ENCODE measurements at regions not wholly inside any gene's neighbourhood (a gene's known extent, or its start where the extent isn't known, plus 50 kb on each side); places are given as distances from the start of the nearest gene placed in this dataset.

- no peak for DNase-seq (ENCODE audit: extremely low read depth in 1 of 2, low read depth in 1 of 2)
These were observed 442.4 kb downstream of the MCTP2 start for GRCh38 chr15:94673801-94674200.

- no peak for DNase-seq (ENCODE audit: extremely low read depth in 1 of 2, low read depth in 1 of 2)
These were observed 442.9 kb downstream of the MCTP2 start for GRCh38 chr15:94674296-94674695.

GRCh38 chr15:94677202-94677790, 445.9 kb downstream of the MCTP2 start:
- DNase-seq (ENCODE audit: extremely low read depth in 1 of 2, low read depth in 1 of 2), result no peak

GRCh38 chr15:94682171-94682570, 450.8 kb downstream of the MCTP2 start:
- DNase-seq (ENCODE audit: extremely low read depth in 1 of 2, low read depth in 1 of 2), result no peak

- no peak for DNase-seq (ENCODE audit: extremely low read depth in 1 of 2, low read depth in 1 of 2)
These were observed 452.5 kb downstream of the MCTP2 start for GRCh38 chr15:94683902-94684301.

GRCh38 chr15:94691169-94691568, 459.8 kb downstream of the MCTP2 start:
- DNase-seq (ENCODE audit: extremely low read depth in 1 of 2, low read depth in 1 of 2), result no peak

- DNase-seq (ENCODE audit: extremely low read depth in 1 of 2, low read depth in 1 of 2), result no peak
These were observed 461.3 kb downstream of the MCTP2 start for GRCh38 chr15:94692710-94693109.

GRCh38 chr15:94700211-94700610, 468.9 kb downstream of the MCTP2 start:
- DNase-seq (ENCODE audit: extremely low read depth in 1 of 2, low read depth in 1 of 2), result no peak

- no peak for DNase-seq (ENCODE audit: extremely low read depth in 1 of 2, low read depth in 1 of 2)
These were observed 470.1 kb downstream of the MCTP2 start for GRCh38 chr15:94701281-94701985.

- no peak for DNase-seq (ENCODE audit: extremely low read depth in 1 of 2, low read depth in 1 of 2)
These were observed 472.2 kb downstream of the MCTP2 start for GRCh38 chr15:94703596-94703995.

- DNase-seq (ENCODE audit: extremely low read depth in 1 of 2, low read depth in 1 of 2), result no peak
These were observed 473.1 kb downstream of the MCTP2 start for GRCh38 chr15:94704421-94704820.

- no peak for DNase-seq (ENCODE audit: extremely low read depth in 1 of 2, low read depth in 1 of 2)
These were observed 473.6 kb downstream of the MCTP2 start for GRCh38 chr15:94704946-94705345.

GRCh38 chr15:94709319-94709718, 478.0 kb downstream of the MCTP2 start:
- DNase-seq (ENCODE audit: extremely low read depth in 1 of 2, low read depth in 1 of 2), result no peak

GRCh38 chr15:94722024-94722636, 490.8 kb downstream of the MCTP2 start:
- DNase-seq (ENCODE audit: extremely low read depth in 1 of 2, low read depth in 1 of 2), result no peak

GRCh38 chr15:94723801-94724200, 492.4 kb downstream of the MCTP2 start:
- DNase-seq (ENCODE audit: extremely low read depth in 1 of 2, low read depth in 1 of 2), result no peak

- no peak for DNase-seq (ENCODE audit: extremely low read depth in 1 of 2, low read depth in 1 of 2)
These were observed 499.9 kb downstream of the MCTP2 start for GRCh38 chr15:94731286-94731685.

- DNase-seq (ENCODE audit: extremely low read depth in 1 of 2, low read depth in 1 of 2), result no peak
These were observed 503.1 kb downstream of the MCTP2 start for GRCh38 chr15:94734460-94734859.

- DNase-seq (ENCODE audit: extremely low read depth in 1 of 2, low read depth in 1 of 2), result no peak
These were observed 504.9 kb downstream of the MCTP2 start for GRCh38 chr15:94736236-94736635.

- no peak for DNase-seq (ENCODE audit: extremely low read depth in 1 of 2, low read depth in 1 of 2)
These were observed 508.3 kb downstream of the MCTP2 start for GRCh38 chr15:94739639-94740038.

GRCh38 chr15:94740469-94740868, 509.1 kb downstream of the MCTP2 start:
- no peak for DNase-seq (ENCODE audit: extremely low read depth in 1 of 2, low read depth in 1 of 2)

GRCh38 chr15:94743668-94744067, 512.3 kb downstream of the MCTP2 start:
- DNase-seq (ENCODE audit: extremely low read depth in 1 of 2, low read depth in 1 of 2), result no peak

GRCh38 chr15:94744080-94744793, 512.9 kb downstream of the MCTP2 start:
- no peak for DNase-seq (ENCODE audit: extremely low read depth in 1 of 2, low read depth in 1 of 2)

All from activated CD8-positive, alpha-beta memory T cell treated with anti-CD3 and anti-CD28 coated beads for 1 hour (primary cell).